ENCODE measurements at regions not wholly inside any gene's neighbourhood (a gene's known extent, or its start where the extent isn't known, plus 50 kb on each side); places are given as distances from the start of the nearest gene placed in this dataset.

DNA sequence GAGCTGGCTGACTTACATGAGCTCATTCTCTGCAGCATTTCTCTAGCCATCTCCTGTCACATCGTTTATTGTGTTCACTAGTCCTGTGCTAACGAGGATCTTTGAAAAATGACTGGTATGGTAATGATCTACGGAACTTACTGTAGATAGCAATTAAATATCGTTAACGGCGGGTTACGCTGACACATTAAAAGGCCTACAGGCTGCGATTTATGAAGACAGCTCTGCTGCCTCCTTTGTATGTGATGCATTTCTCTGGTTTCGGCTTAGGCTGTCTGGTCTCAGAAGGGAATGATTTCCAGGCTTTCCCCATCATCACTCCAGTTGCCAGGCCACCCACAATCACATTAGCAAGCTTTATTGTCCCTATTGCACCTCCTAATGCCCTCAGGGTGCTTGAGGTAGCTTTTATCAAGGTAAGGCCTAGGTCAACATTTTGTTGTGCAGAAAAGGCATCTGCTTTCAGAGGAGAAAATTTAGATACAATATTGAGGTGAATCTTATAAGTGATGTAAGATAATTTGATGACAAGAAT, 284.4 kb downstream of the SOX11 start:
- Histone ChIP-seq H2AFZ (ENCODE audit: low read length) (no peak overlapping the region), H4K20me1 (ENCODE audit: insufficient read depth, low read length) (no peaks in the 10 kb centered on the region), H3K4me1 (ENCODE audit: insufficient read depth, low read length) (no peaks in the 10 kb centered on the region), H3K9me3 (ENCODE audit: low read length) (0 out of 2 replicates have a peak, but pooled peaks cover 12% of the 10 kb centered on the region), H3K4me2 (ENCODE audit: low read depth, low read length) (no peak overlapping the region), H3K27me3 (ENCODE audit: control insufficient read depth in 1 of 2, insufficient read depth in 2 of 2, low read length in 2 of 2) (peaks cover 0 to 5% of the 10 kb centered on the region in 2 experiments; a peak in 1 of 5 replicates), H3K9ac (ENCODE audit: insufficient read depth, low read depth, low read length) (no peak overlapping the region), H3K4me3 (replicated peaks in 1 of 3; ENCODE audit: insufficient read depth in 1 of 3, low read depth in 2 of 3, low read length in 3 of 3) (no peak overlapping the region), H3K79me2 (ENCODE audit: insufficient read depth, low read length) (no peaks in the 10 kb centered on the region), H3K36me3 (replicated peaks in 1 of 2; ENCODE audit: control insufficient read depth in 1 of 2, insufficient read depth in 2 of 2, low read length in 2 of 2) (no peaks in the 10 kb centered on the region), H3K27ac (ENCODE audit: extremely low read length, insufficient read depth, low read length) (no peak overlapping the region)
- intact Hi-C loops (cut with micrococcal nuclease; ENCODE audit: unreplicated experiment): no loop called here
- ChIA-PET CTCF (ENCODE audit: low intra/inter-chr PET ratio, low total read pairs) (no interaction called here), POLR2A (no interaction called here)
- in situ Hi-C loops (cut with HindIII; ENCODE audit: extremely low pct_ligation_motif_present, low pct_unique_long_range_greater_than_20kb): no loop called here
- FAIRE-seq (no peak), ATAC-seq (no peak), DNase-seq (ENCODE audit: low spot score) (no peak)
- TF ChIP-seq, protein P1, sequence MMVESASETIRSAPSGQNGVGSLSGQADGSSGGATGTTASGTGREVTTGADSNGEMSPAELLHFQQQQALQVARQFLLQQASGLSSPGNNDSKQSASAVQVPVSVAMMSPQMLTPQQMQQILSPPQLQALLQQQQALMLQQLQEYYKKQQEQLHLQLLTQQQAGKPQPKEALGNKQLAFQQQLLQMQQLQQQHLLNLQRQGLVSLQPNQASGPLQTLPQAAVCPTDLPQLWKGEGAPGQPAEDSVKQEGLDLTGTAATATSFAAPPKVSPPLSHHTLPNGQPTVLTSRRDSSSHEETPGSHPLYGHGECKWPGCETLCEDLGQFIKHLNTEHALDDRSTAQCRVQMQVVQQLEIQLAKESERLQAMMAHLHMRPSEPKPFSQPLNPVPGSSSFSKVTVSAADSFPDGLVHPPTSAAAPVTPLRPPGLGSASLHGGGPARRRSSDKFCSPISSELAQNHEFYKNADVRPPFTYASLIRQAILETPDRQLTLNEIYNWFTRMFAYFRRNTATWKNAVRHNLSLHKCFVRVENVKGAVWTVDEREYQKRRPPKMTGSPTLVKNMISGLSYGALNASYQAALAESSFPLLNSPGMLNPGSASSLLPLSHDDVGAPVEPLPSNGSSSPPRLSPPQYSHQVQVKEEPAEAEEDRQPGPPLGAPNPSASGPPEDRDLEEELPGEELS (CRISPR knock-in tag; IDR thresholded peaks at IDR 0.05): no peak
- WGBS (ENCODE audit: low lambda C conversion rate): 40% methylated on average over 9 of the region's 9 CpGs
- no TSS peak for BruUV-seq (replicated peaks)

- WGBS (ENCODE audit: low lambda C conversion rate): 0% methylated on average over 2 of the region's 2 CpGs
- FAIRE-seq: no peak
- Histone ChIP-seq H3K4me2 (ENCODE audit: low read depth, low read length) (no peak overlapping the region), H3K4me1 (ENCODE audit: insufficient read depth, low read length) (no peaks in the 10 kb centered on the region), H3K36me3 (replicated peaks in 1 of 2; ENCODE audit: control insufficient read depth in 1 of 2, insufficient read depth in 2 of 2, low read length in 2 of 2) (no peaks in the 10 kb centered on the region), H3K9ac (ENCODE audit: insufficient read depth, low read depth, low read length) (no peak overlapping the region), H3K9me3 (ENCODE audit: low read length) (0 out of 2 replicates have a peak, but pooled peaks cover 6% of the 10 kb centered on the region), H3K79me2 (ENCODE audit: insufficient read depth, low read length) (no peaks in the 10 kb centered on the region), H2AFZ (ENCODE audit: low read length) (no peak overlapping the region), H4K20me1 (ENCODE audit: insufficient read depth, low read length) (no peaks in the 10 kb centered on the region), H3K4me3 (replicated peaks in 1 of 3; ENCODE audit: insufficient read depth in 1 of 3, low read depth in 2 of 3, low read length in 3 of 3) (no peak overlapping the region), H3K27me3 (ENCODE audit: control insufficient read depth in 1 of 2, insufficient read depth in 2 of 2, low read length in 2 of 2) (peaks cover 1 to 9% of the 10 kb centered on the region in 2 experiments; a peak in 1 of 5 replicates), H3K27ac (ENCODE audit: extremely low read length, insufficient read depth, low read length) (no peak overlapping the region)
- in situ Hi-C loops (cut with HindIII; ENCODE audit: extremely low pct_ligation_motif_present, low pct_unique_long_range_greater_than_20kb) (no loop called here), intact Hi-C loops (cut with micrococcal nuclease; ENCODE audit: unreplicated experiment) (no loop called here)
- POLR2A ChIA-PET: no interaction called here
- TF ChIP-seq KAT8 (CRISPR knock-in tag; IDR thresholded peaks at IDR 0.05) (no peak), ZSCAN5A (CRISPR knock-in tag; IDR thresholded peaks at IDR 0.05; ENCODE audit: borderline replicate concordance) (no peak)
- TF ChIP-seq, protein P2, sequence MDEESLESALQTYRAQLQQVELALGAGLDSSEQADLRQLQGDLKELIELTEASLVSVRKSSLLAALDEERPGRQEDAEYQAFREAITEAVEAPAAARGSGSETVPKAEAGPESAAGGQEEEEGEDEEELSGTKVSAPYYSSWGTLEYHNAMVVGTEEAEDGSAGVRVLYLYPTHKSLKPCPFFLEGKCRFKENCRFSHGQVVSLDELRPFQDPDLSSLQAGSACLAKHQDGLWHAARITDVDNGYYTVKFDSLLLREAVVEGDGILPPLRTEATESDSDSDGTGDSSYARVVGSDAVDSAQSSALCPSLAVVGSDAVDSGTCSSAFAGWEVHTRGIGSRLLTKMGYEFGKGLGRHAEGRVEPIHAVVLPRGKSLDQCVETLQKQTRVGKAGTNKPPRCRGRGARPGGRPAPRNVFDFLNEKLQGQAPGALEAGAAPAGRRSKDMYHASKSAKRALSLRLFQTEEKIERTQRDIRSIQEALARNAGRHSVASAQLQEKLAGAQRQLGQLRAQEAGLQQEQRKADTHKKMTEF (CRISPR knock-in tag; IDR thresholded peaks at IDR 0.05): no peak
- ATAC-seq: no peak
- no TSS peak for BruUV-seq (replicated peaks)
- CTCF ChIA-PET (ENCODE audit: low intra/inter-chr PET ratio, low total read pairs): no interaction called here
- DNase-seq (ENCODE audit: low spot score): no peak
Observed at GRCh38 chr2:5977477-5977876, 285.3 kb downstream of the SOX11 start.

Measured in HepG2 (cell line).